OCI-LY1 (cell line): ENCODE measurements at regions not wholly inside any gene's neighbourhood (a gene's known extent, or its start where the extent isn't known, plus 50 kb on each side); places are given as distances from the start of the nearest gene placed in this dataset.

Experiments
- H2AFZ ChIP-seq: fragments of 200-600 bp; sonication (generic), shearing (Covaris generic); 2 replicates; pipeline ENCODE4 v1.6.0; 2014; ENCODE audit warnings: antibody characterized with exemption, mild to moderate bottlenecking, low read length
- H3F3A ChIP-seq: fragments of 200-600 bp; sonication (generic), shearing (Covaris generic); 2 replicates; pipeline ENCODE4 v1.6.0; 2014; ENCODE audit warnings: mild to moderate bottlenecking, antibody characterized with exemption, low read length, moderate library complexity; ENCODE audit not compliant: insufficient read depth
- H3K27ac ChIP-seq: fragments of 200-600 bp; sonication (generic); 2 replicates; pipeline ENCODE4 v1.5.1; 2014; ENCODE audit warnings: low read length, mixed run types, mild to moderate bottlenecking, low read depth; ENCODE audit not compliant: poor library complexity, severe bottlenecking
- H3K27me3 ChIP-seq: fragments of 200-600 bp; sonication (generic); 2 replicates; pipeline ENCODE4 v1.6.0; 2014; ENCODE audit warnings: antibody characterized with exemption, mild to moderate bottlenecking, low read length, moderate library complexity; ENCODE audit not compliant: insufficient read depth
- H3K36me3 ChIP-seq: fragments of 200-600 bp; sonication (generic); 2 replicates; pipeline ENCODE4 v1.6.1; 2014; ENCODE audit warnings: mild to moderate bottlenecking, antibody characterized with exemption, low read length, moderate library complexity, mixed read lengths; ENCODE audit not compliant: insufficient read depth
- H3K4me1 ChIP-seq: fragments of 200-600 bp; sonication (generic); 2 replicates; pipeline ENCODE4 v1.5.1; 2014; ENCODE audit warnings: mild to moderate bottlenecking, low read length, moderate library complexity; ENCODE audit not compliant: insufficient read depth, severe bottlenecking
- H3K4me2 ChIP-seq: fragments of 200-600 bp; sonication (generic), shearing (Covaris generic); 2 replicates; pipeline ENCODE4 v1.6.1; 2014; ENCODE audit warnings: low read length
- H3K4me3 ChIP-seq: fragments of 200-600 bp; sonication (generic); 2 replicates; pipeline ENCODE4 v1.5.1; 2014; ENCODE audit warnings: low read length, low read depth, mild to moderate bottlenecking, mixed read lengths; ENCODE audit not compliant: poor library complexity, severe bottlenecking
- H3K79me2 ChIP-seq: fragments of 200-600 bp; shearing (Covaris generic); 2 replicates; pipeline ENCODE4 v1.6.1; 2016; ENCODE audit warnings: mixed run types, low read length, mixed read lengths; ENCODE audit not compliant: insufficient read depth
- H3K9ac ChIP-seq: fragments of 200-600 bp; sonication (generic), shearing (Covaris generic); 2 replicates; pipeline ENCODE4 v1.6.1; 2014; ENCODE audit warnings: mild to moderate bottlenecking, low read length, mixed read lengths
- H3K9me2 ChIP-seq: fragments of 200-600 bp; sonication (generic), shearing (Covaris generic); 2 replicates; pipeline ENCODE4 v1.6.1; 2014; ENCODE audit warnings: low read depth, mild to moderate bottlenecking, low read length, mixed read lengths
- H3K9me3 ChIP-seq: fragments of 200-600 bp; shearing (Covaris generic); 2 replicates; pipeline ENCODE4 v1.6.1; 2014; ENCODE audit warnings: low read length, mixed read lengths
- H4K20me1 ChIP-seq: fragments of 200-600 bp; sonication (generic), shearing (Covaris generic); 2 replicates; pipeline ENCODE4 v1.6.0; 2016; ENCODE audit warnings: mild to moderate bottlenecking, low read length; ENCODE audit not compliant: insufficient read depth
- CTCF ChIP-seq: fragments of 200-600 bp; sonication (generic), shearing (Covaris generic); IDR thresholded peaks from 2 replicates; pipeline ENCODE4 v1.5.1; 2017; ENCODE audit warnings: mild to moderate bottlenecking, antibody characterized with exemption, low read length, moderate library complexity, mixed read lengths
- EZH2 ChIP-seq: fragments of 200-600 bp; sonication (generic), shearing (Covaris generic); IDR thresholded peaks from 2 replicates; pipeline ENCODE4 v1.8.0; 2017; ENCODE audit warnings: borderline replicate concordance, mixed run types, mild to moderate bottlenecking, antibody characterized with exemption, low read length, moderate library complexity, mixed read lengths

DNA sequence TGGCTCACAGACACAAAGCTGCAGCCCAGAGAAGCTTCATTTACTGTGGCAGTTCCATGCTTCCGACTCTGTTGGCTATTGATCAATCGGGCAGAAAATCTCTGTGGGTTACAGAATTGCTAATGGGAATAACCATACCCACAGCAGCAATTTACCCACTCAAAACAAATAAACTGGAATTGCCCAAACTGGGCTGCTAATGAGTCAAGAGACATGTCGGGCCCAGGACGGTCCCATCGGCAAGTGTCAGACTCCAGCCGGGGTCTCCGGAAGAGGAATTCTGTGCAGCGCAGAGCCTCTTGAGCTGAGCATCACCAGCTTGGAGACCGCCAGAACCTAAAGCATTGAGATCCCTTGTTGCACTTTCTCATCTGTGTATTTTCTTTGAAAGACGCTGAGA is 67.8 kb downstream of the TMEM18 start:
- no peaks in the 10 kb centered on the region for H4K20me1 ChIP-seq
- H2AFZ ChIP-seq, result no peak overlapping the region
- no peaks in the 10 kb centered on the region for H3F3A ChIP-seq
- no peaks in the 10 kb centered on the region for H3K36me3 ChIP-seq
- H3K4me3 ChIP-seq, result no peak overlapping the region
- H3K27me3 ChIP-seq, result no peaks in the 10 kb centered on the region
- H3K4me2 ChIP-seq, result no peak overlapping the region
- H3K9me3 ChIP-seq, result no peaks in the 10 kb centered on the region
- no peak overlapping the region for H3K27ac ChIP-seq
- no peak overlapping the region for H3K9ac ChIP-seq
- H3K79me2 ChIP-seq, result no peaks in the 10 kb centered on the region
- no peaks in the 10 kb centered on the region for H3K9me2 ChIP-seq
- no peaks in the 10 kb centered on the region for H3K4me1 ChIP-seq
- TF ChIP-seq CTCF (no peak), EZH2 (no peak)

DNA sequence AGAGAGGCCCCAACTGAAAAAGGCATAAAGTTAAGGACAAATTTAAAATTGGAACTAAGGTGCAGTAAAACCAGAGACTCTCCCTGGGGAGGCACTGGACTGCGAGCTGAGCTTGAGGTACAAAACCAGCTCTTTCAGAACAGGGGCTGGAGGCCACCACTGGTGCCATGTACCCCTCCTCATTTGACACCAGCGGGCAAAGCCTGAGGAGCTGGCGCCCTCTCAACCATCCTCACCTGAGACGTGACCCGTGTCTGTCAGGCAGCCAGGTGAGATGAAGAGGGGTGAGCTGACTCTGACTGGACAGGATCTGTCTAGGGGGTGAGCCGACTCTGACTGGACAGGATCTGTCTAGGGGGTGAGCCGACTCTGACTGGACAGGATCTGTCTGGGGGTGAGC is 68.5 kb downstream of the TMEM18 start:
- Histone ChIP-seq H3K4me3 (no peak overlapping the region), H3K27me3 (no peaks in the 10 kb centered on the region), H3K9ac (no peak overlapping the region), H3K4me1 (no peaks in the 10 kb centered on the region), H3K79me2 (no peaks in the 10 kb centered on the region), H3K36me3 (no peaks in the 10 kb centered on the region), H3F3A (no peaks in the 10 kb centered on the region), H3K9me2 (no peaks in the 10 kb centered on the region), H3K27ac (no peak overlapping the region), H4K20me1 (no peaks in the 10 kb centered on the region), H3K4me2 (no peak overlapping the region), H2AFZ (no peak overlapping the region), H3K9me3 (no peaks in the 10 kb centered on the region)
- no peak for TF ChIP-seq CTCF
- no peak for TF ChIP-seq EZH2

- no peaks in the 10 kb centered on the region for H3K9me2 ChIP-seq
- no peak overlapping the region for H3K27ac ChIP-seq
- no peak overlapping the region for H3K9ac ChIP-seq
- no peak overlapping the region for H2AFZ ChIP-seq
- H3K4me3 ChIP-seq, result no peak overlapping the region
- H3K4me1 ChIP-seq, result no peaks in the 10 kb centered on the region
- H3K9me3 ChIP-seq, result no peaks in the 10 kb centered on the region
- no peaks in the 10 kb centered on the region for H3F3A ChIP-seq
- H3K27me3 ChIP-seq, result no peaks in the 10 kb centered on the region
- TF ChIP-seq CTCF, result no peak
- TF ChIP-seq EZH2, result no peak
- H3K4me2 ChIP-seq, result no peak overlapping the region
- no peaks in the 10 kb centered on the region for H3K36me3 ChIP-seq
- H3K79me2 ChIP-seq, result no peaks in the 10 kb centered on the region
- no peaks in the 10 kb centered on the region for H4K20me1 ChIP-seq
Measured at GRCh38 chr2:608297-608696, 68.9 kb downstream of the TMEM18 start.
